Brain microvascular endothelial cell (primary cell): ENCODE measurements at regions not wholly inside any gene's neighbourhood (a gene's known extent, or its start where the extent isn't known, plus 50 kb on each side); places are given as distances from the start of the nearest gene placed in this dataset.
"Not testable (repeated sequence)": the region's sequence is repeated elsewhere in the genome, so short reads cannot be mapped to it uniquely, and the experiment has no call there.

Experiments
- DNase-seq: peaks from one replicate; pipeline ENCODE4 v3.0.0-alpha.2; 2020
- H3K27ac ChIP-seq: fragments of 250-450 bp; sonication (Bioruptor Pico); 2 replicates; pipeline ENCODE4 v1.5.1; 2020; ENCODE audit warnings: mild to moderate bottlenecking, moderate library complexity
- H3K27me3 ChIP-seq: fragments of 250-450 bp; sonication (Bioruptor Pico); replicated peaks from 2 replicates; pipeline ENCODE4 v1.5.1; 2020; ENCODE audit warnings: mild to moderate bottlenecking
- H3K36me3 ChIP-seq: fragments of 250-450 bp; sonication (Bioruptor Pico); replicated peaks from 2 replicates; pipeline ENCODE4 v1.5.1; 2020; ENCODE audit warnings: mild to moderate bottlenecking
- H3K4me3 ChIP-seq: 2 replicates; pipeline ENCODE4 v1.5.1; 2011; ENCODE audit warnings: low read depth, mild to moderate bottlenecking, control low read depth, low read length, moderate library complexity
- in situ Hi-C: cut with HindIII; loops from 2 replicates; pipeline ENCODE4 v1.10.0; 2017; ENCODE audit warnings: low sequenced_read_pairs, low pct_ligation_motif_present
- TF ChIP-seq, protein P1 (sequence below): IDR thresholded peaks from 2 replicates; pipeline ENCODE4 v1.5.1; 2011; ENCODE audit warnings: low read depth, mild to moderate bottlenecking, moderate library complexity, low read length, control low read depth, inconsistent platforms; ENCODE audit errors: missing control alignments

DNA sequence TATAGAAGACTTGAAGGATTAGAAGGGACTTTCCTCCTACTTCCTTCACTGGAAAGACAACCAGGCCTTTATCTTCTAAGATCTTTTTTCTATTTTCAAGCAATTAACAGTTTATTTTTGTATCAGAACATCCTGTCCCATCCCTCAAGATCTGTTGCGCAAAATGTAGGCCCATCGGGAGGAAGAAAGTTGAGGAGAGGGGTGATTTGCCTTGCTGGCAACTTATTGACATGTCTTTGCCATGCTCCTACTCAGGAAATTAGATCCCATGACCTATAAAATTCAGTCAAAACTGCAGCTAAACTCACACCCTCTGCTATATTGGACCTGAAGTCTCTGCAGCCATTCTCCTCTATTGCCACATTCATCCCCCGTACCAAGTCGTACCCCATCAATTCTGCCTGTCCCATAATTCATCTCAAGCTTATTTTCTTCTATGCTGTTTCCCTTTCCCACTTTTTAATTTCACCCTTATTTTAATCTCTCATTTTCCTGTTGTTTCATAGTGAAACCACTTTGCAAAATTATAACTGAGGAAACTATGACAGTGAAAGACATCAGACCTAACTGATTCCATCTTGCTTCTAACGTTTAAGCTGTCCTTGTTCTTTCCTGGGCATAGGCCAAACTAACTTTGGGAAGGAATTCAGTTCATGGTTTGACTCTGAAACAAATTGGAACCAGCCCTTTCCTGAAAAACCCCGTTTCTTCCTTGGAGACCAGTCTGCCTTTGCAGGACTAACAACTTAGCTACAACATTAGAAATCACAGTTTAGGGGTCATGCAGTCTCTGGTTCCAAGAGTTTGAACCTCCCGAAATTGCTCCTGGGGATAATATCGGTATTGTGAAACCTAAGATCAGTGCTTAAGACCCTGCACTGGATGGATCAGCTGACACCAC lies 195.7 kb upstream of the PTBP2 start:
- H3K27ac ChIP-seq: no peak overlapping the region
- TF ChIP-seq, protein P1, sequence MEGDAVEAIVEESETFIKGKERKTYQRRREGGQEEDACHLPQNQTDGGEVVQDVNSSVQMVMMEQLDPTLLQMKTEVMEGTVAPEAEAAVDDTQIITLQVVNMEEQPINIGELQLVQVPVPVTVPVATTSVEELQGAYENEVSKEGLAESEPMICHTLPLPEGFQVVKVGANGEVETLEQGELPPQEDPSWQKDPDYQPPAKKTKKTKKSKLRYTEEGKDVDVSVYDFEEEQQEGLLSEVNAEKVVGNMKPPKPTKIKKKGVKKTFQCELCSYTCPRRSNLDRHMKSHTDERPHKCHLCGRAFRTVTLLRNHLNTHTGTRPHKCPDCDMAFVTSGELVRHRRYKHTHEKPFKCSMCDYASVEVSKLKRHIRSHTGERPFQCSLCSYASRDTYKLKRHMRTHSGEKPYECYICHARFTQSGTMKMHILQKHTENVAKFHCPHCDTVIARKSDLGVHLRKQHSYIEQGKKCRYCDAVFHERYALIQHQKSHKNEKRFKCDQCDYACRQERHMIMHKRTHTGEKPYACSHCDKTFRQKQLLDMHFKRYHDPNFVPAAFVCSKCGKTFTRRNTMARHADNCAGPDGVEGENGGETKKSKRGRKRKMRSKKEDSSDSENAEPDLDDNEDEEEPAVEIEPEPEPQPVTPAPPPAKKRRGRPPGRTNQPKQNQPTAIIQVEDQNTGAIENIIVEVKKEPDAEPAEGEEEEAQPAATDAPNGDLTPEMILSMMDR: no peak
- H3K36me3 ChIP-seq: no peaks in the 10 kb centered on the region
- no peak for DNase-seq
- H3K4me3 ChIP-seq: no peak overlapping the region
- in situ Hi-C loops: no loop called here
- no peaks in the 10 kb centered on the region for H3K27me3 ChIP-seq

DNA sequence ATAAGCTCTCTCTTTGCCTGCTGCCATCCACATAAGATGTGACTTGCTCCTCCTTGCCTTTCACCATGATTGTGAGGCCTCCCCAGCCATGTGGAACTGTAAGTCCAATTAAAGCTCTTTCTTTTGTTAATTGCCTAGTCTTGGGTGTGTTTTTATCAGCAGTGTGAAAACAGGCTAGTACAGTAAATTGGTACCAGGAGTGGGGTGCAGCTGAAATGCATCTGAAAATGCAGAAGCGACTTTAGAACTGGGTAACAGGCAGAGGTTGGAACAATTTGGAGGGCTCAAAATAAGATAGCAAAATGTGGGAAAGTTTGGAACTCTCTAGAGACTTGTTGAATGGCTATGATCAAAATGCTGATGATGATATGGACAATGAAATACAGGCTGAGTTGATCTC lies 192.9 kb upstream of the PTBP2 start:
- H3K27me3 ChIP-seq, H3K27ac ChIP-seq, in situ Hi-C loops, H3K4me3 ChIP-seq, H3K36me3 ChIP-seq, DNase-seq: not testable (repeated sequence)

DNA sequence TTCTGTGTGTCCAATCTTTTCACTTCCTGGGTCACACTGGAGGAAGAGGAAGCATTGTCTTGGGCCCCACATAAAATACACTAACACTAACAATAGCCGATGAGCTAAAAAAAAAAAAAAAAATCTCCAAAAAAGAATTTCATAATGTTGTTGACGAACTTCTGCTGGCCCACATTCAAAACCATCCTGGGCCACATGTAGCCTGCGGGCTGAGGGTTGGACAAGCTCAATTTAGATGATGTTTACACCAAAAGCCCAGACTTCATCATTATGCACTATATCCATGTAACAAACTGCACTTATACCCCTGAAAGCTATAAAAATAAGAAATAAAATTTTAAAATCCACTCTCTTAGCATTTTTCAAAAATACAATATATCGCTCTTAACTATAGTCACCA lies 187.8 kb upstream of the PTBP2 start:
- in situ Hi-C loops: no loop called here
- Histone ChIP-seq H3K4me3 (no peak overlapping the region), H3K36me3 (no peaks in the 10 kb centered on the region), H3K27ac (no peak overlapping the region), H3K27me3 (no peaks in the 10 kb centered on the region)
- TF ChIP-seq, protein P1: no peak
- no peak for DNase-seq

DNA sequence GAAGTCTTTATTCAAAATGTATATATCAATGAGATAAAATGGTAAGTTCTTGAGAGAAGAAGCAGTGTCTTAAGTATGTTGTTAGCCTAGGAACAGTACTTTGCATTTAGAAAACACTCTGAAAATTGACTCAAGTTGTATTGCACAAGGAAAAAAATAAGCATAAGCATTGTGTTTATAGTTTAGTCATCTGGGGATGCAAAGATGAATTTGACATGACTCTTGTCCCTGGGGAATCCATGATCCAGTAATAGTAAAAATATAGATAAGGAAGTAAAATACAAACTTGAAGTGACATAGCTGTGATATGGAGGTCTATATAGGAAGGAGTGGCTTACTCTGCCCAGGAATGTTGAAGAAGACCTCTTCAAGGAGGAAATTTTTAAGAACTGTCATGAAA lies 185.0 kb upstream of the PTBP2 start:
- TF ChIP-seq, protein P1: no peak
- peak; percentile 18 for DNase-seq
- Histone ChIP-seq H3K27ac (no peak overlapping the region), H3K36me3 (no peaks in the 10 kb centered on the region), H3K4me3 (no peak overlapping the region), H3K27me3 (no peaks in the 10 kb centered on the region)
- in situ Hi-C loops: no loop called here

DNA sequence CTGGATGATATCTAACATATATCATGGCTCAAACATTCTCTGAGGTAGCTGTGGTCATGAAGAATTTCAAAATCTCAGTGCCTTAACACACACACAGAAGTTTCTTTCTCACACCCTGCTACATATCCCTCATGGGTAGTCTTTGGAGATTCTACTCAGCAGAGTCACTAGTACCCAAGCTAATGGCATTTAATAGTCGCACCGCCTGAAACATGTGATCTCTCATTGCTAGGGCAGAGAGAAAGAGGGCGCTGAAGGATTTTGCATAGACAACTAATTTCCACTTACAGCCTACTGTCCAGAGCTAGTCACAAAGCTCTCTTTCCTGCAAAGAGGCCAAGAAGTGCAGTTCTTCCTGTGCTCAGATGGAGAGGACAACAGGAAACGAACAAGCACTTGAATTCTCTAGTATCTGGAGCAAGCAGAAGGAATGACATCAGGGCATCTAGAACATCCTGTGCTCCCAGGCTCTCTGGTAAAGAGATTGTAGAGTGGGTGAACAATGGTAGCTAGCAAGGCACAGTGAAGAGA lies 183.4 kb upstream of the PTBP2 start:
- Histone ChIP-seq H3K4me3 (no peak overlapping the region), H3K36me3 (no peaks in the 10 kb centered on the region), H3K27ac (peak overlapping the region; percentile 1), H3K27me3 (no peaks in the 10 kb centered on the region)
- DNase-seq: peak; percentile 56
- TF ChIP-seq, protein P1: peak; percentile 24
- in situ Hi-C loops: no loop called here

DNA sequence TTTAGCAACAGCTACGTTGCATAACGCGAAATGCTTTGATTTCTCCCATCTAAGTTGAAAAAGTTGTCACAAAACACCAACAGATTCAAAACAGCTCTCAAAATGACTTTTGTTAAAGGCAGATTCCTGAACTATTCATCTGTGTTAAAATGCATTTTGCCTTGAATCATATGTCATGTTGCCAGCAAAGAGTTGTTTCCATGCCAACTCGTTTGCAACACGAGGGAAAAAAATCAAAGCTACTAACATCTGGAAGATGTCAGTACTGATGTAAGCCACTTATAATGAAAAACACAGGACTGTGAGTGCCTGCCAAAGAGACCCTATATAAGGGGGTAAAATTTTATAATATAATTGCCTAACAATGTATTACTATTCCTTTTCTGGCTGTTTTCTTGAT lies 182.7 kb upstream of the PTBP2 start:
- TF ChIP-seq, protein P1: no peak
- peak; percentile 61 for DNase-seq
- H3K4me3 ChIP-seq: no peak overlapping the region
- no peaks in the 10 kb centered on the region for H3K36me3 ChIP-seq
- H3K27ac ChIP-seq: peak overlapping the region; percentile 1
- in situ Hi-C loops: no loop called here
- H3K27me3 ChIP-seq: no peaks in the 10 kb centered on the region
